Nucleus accumbens (tissue), 56 donors: ENCODE measurements at regions not wholly inside any gene's neighbourhood (a gene's known extent, or its start where the extent isn't known, plus 50 kb on each side); places are given as distances from the start of the nearest gene placed in this dataset.

Experiments
- DNase-seq, 56 donors: peaks; one replicate each; lab custom pipeline; 2025; lab: John Stamatoyannopoulos, UW

GRCh38 chr15:100718075-100718980, 115.9 kb downstream of the ASB7 start:
- no peak for DNase-seq

GRCh38 chr15:100720406-100720967, 118.1 kb downstream of the ASB7 start:
- no peak for DNase-seq

GRCh38 chr15:100721758-100722550, 119.6 kb downstream of the ASB7 start:
- DNase-seq: peak in 4 of 56 donors; percentile 6 to 45 (median 9)

- DNase-seq: no peak
Observed at GRCh38 chr15:100722551-100723314, 120.3 kb downstream of the ASB7 start.

DNA sequence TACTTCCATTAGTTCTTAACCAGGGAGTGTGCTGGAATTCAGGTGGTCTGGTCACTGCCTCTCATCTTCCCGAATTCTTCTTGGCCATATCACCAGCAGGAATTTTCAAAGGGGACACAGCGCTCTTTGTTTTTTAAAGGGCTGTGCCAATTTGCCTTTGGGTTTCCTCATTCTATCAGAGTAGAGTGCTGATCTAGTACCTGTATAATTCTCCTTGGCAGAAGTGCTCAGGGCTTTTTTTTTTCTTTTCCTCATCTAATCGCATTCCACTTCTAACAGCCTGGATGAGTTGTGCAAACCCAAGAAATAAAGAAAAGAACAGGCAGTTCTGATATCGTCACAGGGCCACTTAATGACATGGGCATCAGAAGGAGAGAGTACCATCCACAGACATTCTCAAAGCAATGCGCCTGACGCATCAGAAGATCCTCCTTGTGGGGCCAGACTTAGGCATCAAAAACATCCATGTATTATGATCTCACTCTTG, 121.0 kb downstream of the ASB7 start:
- DNase-seq: no peak

DNA sequence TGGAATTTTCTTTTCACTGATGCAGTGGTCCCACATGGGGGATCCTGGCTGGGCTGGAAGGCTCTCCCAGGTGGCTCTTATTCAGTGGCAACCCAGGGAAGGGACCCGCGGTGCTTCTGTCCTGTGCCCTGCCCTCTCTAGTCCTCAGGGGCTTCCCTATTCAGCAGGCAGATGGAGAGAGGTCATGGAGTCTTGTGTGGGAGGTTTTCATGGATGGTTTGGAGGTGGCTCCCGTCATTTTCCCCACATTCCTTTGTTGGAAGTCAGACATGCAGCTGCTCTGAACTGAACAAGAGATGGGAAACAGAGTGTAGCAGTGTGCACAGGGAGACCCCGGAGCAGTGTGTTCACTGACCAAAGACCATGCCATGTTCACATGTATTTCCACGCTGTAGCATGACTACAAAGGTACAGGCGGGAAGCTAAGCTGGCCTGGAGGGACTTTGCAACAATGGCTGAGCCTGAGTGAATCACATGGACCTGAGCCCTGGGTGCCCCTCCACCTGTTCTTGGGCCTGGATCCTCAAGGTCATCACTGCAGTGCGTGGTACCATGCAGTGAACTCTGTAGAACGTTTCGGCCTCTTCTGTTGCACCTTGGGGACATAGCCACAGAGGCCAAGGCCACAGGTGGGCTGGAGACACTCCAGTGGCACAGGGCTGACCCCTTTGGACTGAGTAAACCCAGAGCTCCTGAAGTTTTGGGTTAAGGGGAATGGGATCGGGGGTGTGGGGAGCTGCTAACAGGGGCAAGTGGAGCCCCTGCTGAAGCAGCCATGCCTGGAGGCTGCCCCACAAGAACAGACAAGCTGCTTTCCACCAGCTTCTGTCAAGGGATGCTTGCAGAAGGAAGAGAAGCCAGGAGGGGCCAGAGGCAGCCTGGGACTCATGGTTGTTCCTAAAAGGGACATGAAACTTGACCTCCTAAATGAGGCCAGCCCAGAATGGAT, 123.0 kb downstream of the ASB7 start:
- no peak for DNase-seq

- DNase-seq: no peak
Observed at GRCh38 chr15:100726070-100726420, 123.7 kb downstream of the ASB7 start.

DNA sequence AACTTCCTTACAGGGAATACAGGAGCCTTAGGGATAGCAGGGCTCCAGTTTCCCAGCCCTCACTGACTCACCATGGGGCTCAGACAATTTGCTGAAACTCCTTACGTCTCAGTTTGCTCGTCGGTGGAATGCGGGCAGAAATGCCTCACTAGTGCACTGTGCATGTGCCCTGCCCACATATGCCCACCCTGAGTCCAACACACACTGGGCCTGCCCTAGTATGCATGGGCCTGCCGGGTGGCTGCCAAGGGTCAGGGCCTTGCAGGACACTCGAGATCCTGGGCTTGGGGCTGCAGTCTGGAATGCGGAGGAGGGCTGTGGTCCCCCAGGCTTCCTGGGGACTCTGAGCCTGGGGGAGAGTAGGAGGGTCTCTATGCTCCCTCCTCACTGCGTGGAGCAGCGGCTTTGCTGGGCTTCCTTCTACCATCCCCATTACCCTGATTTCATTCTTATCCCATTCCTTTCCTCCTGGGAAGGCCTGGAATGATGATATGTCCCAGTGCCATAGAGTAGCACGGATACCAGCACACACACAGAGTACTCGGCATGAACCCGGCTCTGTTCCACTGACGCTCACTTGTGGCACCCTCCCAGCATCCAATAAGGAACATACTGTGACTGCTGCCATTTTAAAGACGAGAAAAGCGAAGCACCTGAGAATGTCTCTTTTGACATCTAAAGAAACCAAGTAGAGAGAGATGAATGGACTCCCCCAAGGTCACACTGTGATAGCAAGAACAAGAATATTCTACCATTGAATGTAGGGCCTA, 124.2 kb downstream of the ASB7 start:
- no peak for DNase-seq

GRCh38 chr15:100727291-100727851, 125.0 kb downstream of the ASB7 start:
- no peak for DNase-seq

DNA sequence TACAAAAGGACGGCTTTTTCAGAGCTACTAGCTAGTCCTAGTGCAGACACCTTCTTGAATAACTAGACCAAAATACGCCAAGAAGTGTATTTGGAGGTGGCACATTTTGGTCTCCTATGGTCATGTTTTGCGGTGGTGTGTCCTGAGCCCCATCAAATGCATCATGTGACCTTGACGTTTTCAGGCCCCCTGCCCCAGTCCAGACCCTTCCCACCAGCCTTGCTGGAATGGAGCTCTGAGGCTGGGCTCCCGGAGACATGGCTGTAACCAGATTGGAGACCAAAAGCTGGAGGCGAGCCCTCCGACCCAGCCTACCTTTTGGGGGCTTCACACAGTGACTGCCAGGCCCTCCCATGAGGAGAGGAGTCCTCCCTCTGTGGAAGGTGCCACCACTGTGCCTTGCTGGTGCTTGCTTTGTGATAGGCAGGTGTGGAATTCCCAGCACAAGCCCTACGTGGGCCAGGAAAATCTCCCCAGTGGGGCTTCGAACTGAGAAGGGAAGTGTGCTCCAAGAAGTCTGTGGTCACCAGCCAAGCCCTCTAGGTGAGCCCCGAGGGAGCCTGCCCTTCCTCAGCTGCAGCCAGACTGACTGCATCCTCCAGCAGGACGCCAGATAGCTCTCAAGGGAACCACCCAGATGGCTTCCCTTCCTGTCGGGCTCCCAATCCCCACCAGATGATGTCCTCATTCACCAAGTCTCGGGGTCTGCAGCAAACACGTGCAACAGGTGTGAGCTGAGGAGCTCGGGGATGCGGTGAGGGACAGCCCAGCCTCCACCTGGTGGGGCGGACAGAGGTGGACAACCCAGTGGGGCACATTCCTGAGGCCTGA, 126.2 kb downstream of the ASB7 start:
- DNase-seq: no peak

DNA sequence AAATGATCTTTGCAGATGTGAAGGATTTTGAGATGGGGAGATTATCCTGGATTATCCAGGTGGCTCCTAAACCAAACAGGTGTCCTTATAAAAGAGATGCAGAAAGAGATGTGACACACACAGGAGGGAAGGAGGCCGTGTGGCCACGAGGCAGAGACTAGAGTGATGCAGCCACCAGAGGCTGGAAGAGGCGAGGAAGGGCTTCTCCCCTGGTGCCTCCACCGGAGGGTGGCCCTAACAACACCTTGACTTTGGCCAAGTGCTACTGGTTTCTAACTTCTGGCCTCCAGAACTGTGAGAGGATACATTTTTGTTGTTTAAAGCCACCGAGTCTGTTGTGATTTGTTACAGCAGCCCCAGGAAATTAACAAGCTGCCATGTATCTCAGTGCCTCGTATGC, 127.1 kb downstream of the ASB7 start:
- DNase-seq: no peak

DNA sequence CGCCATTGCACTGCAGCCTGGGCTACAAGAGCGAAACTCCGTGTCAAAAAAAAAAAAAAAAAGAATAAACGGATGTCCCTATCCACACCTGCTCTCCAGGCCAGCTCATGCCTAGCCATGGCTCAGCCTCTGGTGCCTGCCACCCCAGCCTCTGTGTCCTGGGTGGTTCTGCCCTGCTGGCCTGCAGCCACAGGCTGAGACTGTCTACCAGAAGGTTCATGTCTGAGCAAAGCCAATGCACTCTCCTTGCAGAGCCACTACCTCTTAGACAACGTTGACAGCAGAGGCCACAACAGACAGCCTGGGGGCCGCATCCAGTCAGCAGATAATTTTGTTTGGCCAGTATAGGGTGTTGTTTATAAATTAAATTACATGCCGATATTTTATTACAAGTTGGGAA, 127.7 kb downstream of the ASB7 start:
- no peak for DNase-seq

GRCh38 chr15:100730655-100731266, 128.4 kb downstream of the ASB7 start:
- DNase-seq: no peak

GRCh38 chr15:100731267-100732152, 129.1 kb downstream of the ASB7 start:
- DNase-seq: no peak

- no peak for DNase-seq
Observed at GRCh38 chr15:100732211-100733055, 130.0 kb downstream of the ASB7 start.
